Astrocyte (in vitro differentiated cells and primary cell): ENCODE measurements at regions not wholly inside any gene's neighbourhood (a gene's known extent, or its start where the extent isn't known, plus 50 kb on each side); places are given as distances from the start of the nearest gene placed in this dataset.

Experiments
- EZH2 ChIP-seq: IDR thresholded peaks from 2 replicates; pipeline ENCODE4 v1.6.1; 2012; ENCODE audit warnings: mild to moderate bottlenecking, low read length, inconsistent platforms; ENCODE audit not compliant: insufficient read depth
- TF ChIP-seq, protein P1 (sequence below): IDR thresholded peaks from 2 replicates; pipeline ENCODE4 v1.5.1; 2011; ENCODE audit warnings: low read depth, mild to moderate bottlenecking, inconsistent platforms, low read length, moderate library complexity; ENCODE audit not compliant: insufficient read depth

DNA sequence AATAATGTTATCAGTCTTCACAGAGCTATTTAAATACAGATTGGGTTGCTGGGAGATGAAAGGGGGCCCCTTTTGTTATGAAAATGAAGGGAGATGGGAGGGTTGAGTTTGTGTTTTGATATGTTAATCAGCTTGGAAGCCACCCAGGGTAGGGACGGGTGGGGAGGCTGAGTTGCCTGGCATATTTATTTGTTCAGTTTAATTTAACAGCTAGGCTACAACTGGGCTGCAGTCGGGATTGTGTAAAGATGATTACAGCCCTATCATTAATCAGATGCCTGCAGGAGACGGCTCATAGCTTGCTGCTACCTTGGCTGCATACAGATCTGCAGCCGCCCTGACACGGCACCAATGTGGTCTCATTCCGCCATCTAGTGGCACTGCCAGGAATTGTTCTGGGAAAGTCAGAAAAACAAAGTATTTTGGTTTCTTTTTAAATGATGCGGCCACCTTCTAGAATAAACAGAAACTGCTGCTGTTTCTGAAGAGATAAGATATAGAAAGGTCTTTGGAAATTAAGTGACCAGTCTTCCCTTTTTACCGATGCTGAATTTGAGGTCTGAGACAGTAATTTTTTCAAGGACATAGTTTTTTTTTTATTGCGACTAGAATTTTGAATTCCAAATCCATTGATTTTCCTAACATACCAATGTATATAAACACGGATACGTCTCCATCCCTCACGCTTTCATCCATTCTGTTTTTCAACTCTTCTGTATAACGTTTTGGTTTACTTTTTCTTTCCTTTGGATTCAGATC, 458.0 kb upstream of the ASIC2 start:
- TF ChIP-seq, protein P1, sequence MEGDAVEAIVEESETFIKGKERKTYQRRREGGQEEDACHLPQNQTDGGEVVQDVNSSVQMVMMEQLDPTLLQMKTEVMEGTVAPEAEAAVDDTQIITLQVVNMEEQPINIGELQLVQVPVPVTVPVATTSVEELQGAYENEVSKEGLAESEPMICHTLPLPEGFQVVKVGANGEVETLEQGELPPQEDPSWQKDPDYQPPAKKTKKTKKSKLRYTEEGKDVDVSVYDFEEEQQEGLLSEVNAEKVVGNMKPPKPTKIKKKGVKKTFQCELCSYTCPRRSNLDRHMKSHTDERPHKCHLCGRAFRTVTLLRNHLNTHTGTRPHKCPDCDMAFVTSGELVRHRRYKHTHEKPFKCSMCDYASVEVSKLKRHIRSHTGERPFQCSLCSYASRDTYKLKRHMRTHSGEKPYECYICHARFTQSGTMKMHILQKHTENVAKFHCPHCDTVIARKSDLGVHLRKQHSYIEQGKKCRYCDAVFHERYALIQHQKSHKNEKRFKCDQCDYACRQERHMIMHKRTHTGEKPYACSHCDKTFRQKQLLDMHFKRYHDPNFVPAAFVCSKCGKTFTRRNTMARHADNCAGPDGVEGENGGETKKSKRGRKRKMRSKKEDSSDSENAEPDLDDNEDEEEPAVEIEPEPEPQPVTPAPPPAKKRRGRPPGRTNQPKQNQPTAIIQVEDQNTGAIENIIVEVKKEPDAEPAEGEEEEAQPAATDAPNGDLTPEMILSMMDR, result peak; percentile 94
- TF ChIP-seq EZH2, result no peak
